ENCODE measurements at regions not wholly inside any gene's neighbourhood (a gene's known extent, or its start where the extent isn't known, plus 50 kb on each side); places are given as distances from the start of the nearest gene placed in this dataset.

DNA sequence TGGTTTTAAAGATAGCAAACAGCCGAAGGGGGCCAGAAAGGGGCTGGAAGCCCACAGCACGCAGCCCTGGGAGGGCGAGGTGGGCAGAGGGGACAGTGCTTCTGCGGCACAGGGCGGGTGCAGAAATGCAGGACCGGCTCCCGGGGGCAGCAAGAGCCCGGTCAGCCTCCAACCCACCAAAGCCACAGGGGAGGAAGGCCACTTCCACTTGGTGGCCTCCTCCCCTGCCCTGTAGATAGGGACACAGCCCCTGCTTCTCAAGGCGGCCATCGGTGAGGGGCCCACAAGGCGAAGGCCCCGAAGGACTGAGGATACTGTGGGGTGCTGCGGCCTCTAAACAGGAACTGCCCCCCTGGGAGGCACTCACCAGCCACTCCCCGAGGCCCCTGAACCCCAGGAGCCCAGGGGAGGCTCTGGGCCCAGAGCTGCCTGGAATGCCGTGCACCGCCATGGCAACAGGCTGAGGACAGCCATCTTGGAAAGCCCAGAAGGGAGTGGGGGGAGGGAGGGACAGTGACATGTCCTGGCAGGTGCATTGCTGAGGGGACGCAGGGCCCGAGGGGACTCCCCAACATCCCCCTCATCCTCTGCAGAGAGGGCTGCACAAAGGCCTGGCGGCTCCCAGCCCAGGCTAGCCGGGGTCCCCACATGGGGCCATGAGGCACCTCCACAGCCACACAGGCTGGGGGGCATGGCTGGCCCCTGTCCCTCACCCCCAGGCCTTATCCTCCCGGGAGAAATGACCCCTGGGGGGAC is 114.7 kb downstream of the NCOR2 start (continued):
- TF ChIP-seq, protein P1, sequence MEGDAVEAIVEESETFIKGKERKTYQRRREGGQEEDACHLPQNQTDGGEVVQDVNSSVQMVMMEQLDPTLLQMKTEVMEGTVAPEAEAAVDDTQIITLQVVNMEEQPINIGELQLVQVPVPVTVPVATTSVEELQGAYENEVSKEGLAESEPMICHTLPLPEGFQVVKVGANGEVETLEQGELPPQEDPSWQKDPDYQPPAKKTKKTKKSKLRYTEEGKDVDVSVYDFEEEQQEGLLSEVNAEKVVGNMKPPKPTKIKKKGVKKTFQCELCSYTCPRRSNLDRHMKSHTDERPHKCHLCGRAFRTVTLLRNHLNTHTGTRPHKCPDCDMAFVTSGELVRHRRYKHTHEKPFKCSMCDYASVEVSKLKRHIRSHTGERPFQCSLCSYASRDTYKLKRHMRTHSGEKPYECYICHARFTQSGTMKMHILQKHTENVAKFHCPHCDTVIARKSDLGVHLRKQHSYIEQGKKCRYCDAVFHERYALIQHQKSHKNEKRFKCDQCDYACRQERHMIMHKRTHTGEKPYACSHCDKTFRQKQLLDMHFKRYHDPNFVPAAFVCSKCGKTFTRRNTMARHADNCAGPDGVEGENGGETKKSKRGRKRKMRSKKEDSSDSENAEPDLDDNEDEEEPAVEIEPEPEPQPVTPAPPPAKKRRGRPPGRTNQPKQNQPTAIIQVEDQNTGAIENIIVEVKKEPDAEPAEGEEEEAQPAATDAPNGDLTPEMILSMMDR (conservative IDR thresholded peaks at IDR 0.05; ENCODE audit: low read depth, low read length), result no peak
- TF ChIP-seq CHD1 (IDR thresholded peaks at IDR 0.05; ENCODE audit: low read depth, low read length), result no peak
- TF ChIP-seq MXI1 (IDR thresholded peaks at IDR 0.05; ENCODE audit: borderline replicate concordance, low read depth, low read length), result no peak
- TF ChIP-seq NFE2L2 (IDR thresholded peaks at IDR 0.05; ENCODE audit: low read depth, low read length), result no peak
- TF ChIP-seq, protein P2, sequence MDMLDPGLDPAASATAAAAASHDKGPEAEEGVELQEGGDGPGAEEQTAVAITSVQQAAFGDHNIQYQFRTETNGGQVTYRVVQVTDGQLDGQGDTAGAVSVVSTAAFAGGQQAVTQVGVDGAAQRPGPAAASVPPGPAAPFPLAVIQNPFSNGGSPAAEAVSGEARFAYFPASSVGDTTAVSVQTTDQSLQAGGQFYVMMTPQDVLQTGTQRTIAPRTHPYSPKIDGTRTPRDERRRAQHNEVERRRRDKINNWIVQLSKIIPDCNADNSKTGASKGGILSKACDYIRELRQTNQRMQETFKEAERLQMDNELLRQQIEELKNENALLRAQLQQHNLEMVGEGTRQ (IDR thresholded peaks at IDR 0.05; ENCODE audit: low read depth, low read length), result no peak

Measured in IMR-90 (cell line).